Glutamatergic neuron (in vitro differentiated cells): ENCODE measurements at regions not wholly inside any gene's neighbourhood (a gene's known extent, or its start where the extent isn't known, plus 50 kb on each side); places are given as distances from the start of the nearest gene placed in this dataset.

Experiments
- DNase-seq: peaks from one replicate; pipeline ENCODE4 v3.0.0; 2022
- H3K27ac Mint-ChIP-seq: one replicate; pipeline ENCODE4 v1.8.0; 2020; ENCODE audit warnings: mild to moderate bottlenecking, mixed read lengths, inconsistent platforms; ENCODE audit not compliant: unreplicated experiment
- H3K27me3 Mint-ChIP-seq: one replicate; pipeline ENCODE4 v1.8.0; 2020; ENCODE audit warnings: mild to moderate bottlenecking, moderate library complexity, mixed read lengths, inconsistent platforms; ENCODE audit not compliant: unreplicated experiment
- H3K36me3 Mint-ChIP-seq: one replicate; pipeline ENCODE4 v1.8.0; 2020; ENCODE audit warnings: mild to moderate bottlenecking, mixed read lengths, inconsistent platforms; ENCODE audit not compliant: unreplicated experiment
- H3K4me1 Mint-ChIP-seq: one replicate; pipeline ENCODE4 v1.8.0; 2020; ENCODE audit warnings: mild to moderate bottlenecking, low read depth, mixed read lengths, inconsistent platforms; ENCODE audit not compliant: unreplicated experiment
- H3K4me3 Mint-ChIP-seq: one replicate; pipeline ENCODE4 v1.8.0; 2020; ENCODE audit warnings: mild to moderate bottlenecking, mixed read lengths, inconsistent platforms; ENCODE audit not compliant: unreplicated experiment
- H3K9me3 Mint-ChIP-seq: one replicate; pipeline ENCODE4 v1.8.0; 2020; ENCODE audit warnings: mild to moderate bottlenecking, moderate library complexity, mixed read lengths, inconsistent platforms; ENCODE audit not compliant: unreplicated experiment
- CTCF ChIP-seq: fragments of 200-600 bp; sonication (generic); IDR thresholded peaks from one replicate; pipeline ENCODE4 v1.5.0; 2021; ENCODE audit not compliant: partially characterized antibody, unreplicated experiment

GRCh38 chr10:43891241-43891640, 242.6 kb upstream of the ZNF32 start:
- no peak for DNase-seq
- no peak overlapping the region for H3K27ac Mint-ChIP-seq
- peaks cover 3% of the 10 kb centered on the region for H3K4me1 Mint-ChIP-seq
- H3K27me3 Mint-ChIP-seq, result peaks cover 4% of the 10 kb centered on the region
- TF ChIP-seq CTCF, result no peak
- H3K4me3 Mint-ChIP-seq, result no peak overlapping the region
- H3K36me3 Mint-ChIP-seq, result peaks cover 5% of the 10 kb centered on the region
- peaks cover 2% of the 10 kb centered on the region for H3K9me3 Mint-ChIP-seq

GRCh38 chr10:43890124-43890523, 241.4 kb upstream of the ZNF32 start:
- H3K27me3 Mint-ChIP-seq, result peaks cover 4% of the 10 kb centered on the region
- no peak overlapping the region for H3K27ac Mint-ChIP-seq
- DNase-seq, result no peak
- no peaks in the 10 kb centered on the region for H3K9me3 Mint-ChIP-seq
- H3K36me3 Mint-ChIP-seq, result no peaks in the 10 kb centered on the region
- H3K4me1 Mint-ChIP-seq, result peaks cover 2% of the 10 kb centered on the region
- no peak overlapping the region for H3K4me3 Mint-ChIP-seq
- TF ChIP-seq CTCF, result no peak

- Mint-ChIP-seq H3K9me3 (no peaks in the 10 kb centered on the region), H3K36me3 (no peaks in the 10 kb centered on the region), H3K27ac (no peak overlapping the region), H3K27me3 (peaks cover 2% of the 10 kb centered on the region), H3K4me1 (peaks cover 2% of the 10 kb centered on the region), H3K4me3 (no peak overlapping the region)
- TF ChIP-seq CTCF, result no peak
- no peak for DNase-seq
Observed at GRCh38 chr10:43888586-43888985, 239.9 kb upstream of the ZNF32 start.

GRCh38 chr10:43885842-43886241, 237.2 kb upstream of the ZNF32 start:
- H3K4me1 Mint-ChIP-seq, result peaks cover 7% of the 10 kb centered on the region
- H3K36me3 Mint-ChIP-seq, result no peaks in the 10 kb centered on the region
- no peak for TF ChIP-seq CTCF
- no peaks in the 10 kb centered on the region for H3K9me3 Mint-ChIP-seq
- H3K27me3 Mint-ChIP-seq, result peaks cover 2% of the 10 kb centered on the region
- H3K4me3 Mint-ChIP-seq, result no peak overlapping the region
- H3K27ac Mint-ChIP-seq, result no peak overlapping the region
- DNase-seq, result no peak

GRCh38 chr10:43885252-43885651, 236.6 kb upstream of the ZNF32 start:
- no peak for TF ChIP-seq CTCF
- Mint-ChIP-seq H3K4me1 (peaks cover 11% of the 10 kb centered on the region), H3K4me3 (no peak overlapping the region), H3K9me3 (no peaks in the 10 kb centered on the region), H3K36me3 (no peaks in the 10 kb centered on the region), H3K27ac (no peak overlapping the region), H3K27me3 (peaks cover 2% of the 10 kb centered on the region)
- DNase-seq, result no peak
